ENCODE measurements at regions not wholly inside any gene's neighbourhood (a gene's known extent, or its start where the extent isn't known, plus 50 kb on each side); places are given as distances from the start of the nearest gene placed in this dataset.

DNA sequence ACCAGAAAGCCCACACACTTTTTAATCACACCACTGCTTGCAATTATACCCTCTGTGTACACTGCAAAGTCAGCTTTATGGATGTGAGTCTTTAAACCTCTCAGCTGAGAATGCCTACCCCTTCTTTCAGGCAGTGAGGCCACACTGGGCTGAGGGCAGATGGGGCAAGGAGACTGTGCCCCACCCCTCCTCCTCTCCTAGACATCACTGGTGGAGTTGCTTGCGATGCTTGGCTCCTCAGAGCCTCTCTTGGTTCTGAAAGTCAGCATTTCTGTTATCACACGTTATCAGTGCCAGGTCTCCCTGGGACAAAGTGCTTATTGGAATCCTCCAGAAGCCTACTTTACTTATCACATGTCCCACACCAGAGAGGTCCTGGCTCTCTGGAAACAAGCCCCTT is 128.2 kb downstream of the ZNF621 start:
- 65 to 79% methylated on average over 2 of the region's 2 CpGs for WGBS, 2 donors

GRCh38 chr3:40653878-40654277 is 129.1 kb downstream of the ZNF621 start:
- Histone ChIP-seq H3K27me3 (no peaks in the 10 kb centered on the region), H3K27ac (no peak overlapping the region), H3K4me3 (no peak overlapping the region), H3K9me3 (no peaks in the 10 kb centered on the region), H3K4me1 (no peaks in the 10 kb centered on the region), H3K36me3 (no peaks in the 10 kb centered on the region)
- TF ChIP-seq, protein P1, sequence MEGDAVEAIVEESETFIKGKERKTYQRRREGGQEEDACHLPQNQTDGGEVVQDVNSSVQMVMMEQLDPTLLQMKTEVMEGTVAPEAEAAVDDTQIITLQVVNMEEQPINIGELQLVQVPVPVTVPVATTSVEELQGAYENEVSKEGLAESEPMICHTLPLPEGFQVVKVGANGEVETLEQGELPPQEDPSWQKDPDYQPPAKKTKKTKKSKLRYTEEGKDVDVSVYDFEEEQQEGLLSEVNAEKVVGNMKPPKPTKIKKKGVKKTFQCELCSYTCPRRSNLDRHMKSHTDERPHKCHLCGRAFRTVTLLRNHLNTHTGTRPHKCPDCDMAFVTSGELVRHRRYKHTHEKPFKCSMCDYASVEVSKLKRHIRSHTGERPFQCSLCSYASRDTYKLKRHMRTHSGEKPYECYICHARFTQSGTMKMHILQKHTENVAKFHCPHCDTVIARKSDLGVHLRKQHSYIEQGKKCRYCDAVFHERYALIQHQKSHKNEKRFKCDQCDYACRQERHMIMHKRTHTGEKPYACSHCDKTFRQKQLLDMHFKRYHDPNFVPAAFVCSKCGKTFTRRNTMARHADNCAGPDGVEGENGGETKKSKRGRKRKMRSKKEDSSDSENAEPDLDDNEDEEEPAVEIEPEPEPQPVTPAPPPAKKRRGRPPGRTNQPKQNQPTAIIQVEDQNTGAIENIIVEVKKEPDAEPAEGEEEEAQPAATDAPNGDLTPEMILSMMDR (IDR thresholded peaks at IDR 0.05), result no peak
- no peak for TF ChIP-seq POLR2A (IDR thresholded peaks at IDR 0.05)
- no peak for DNase-seq
- 89 to 100% methylated on average over 3 of the region's 3 CpGs for WGBS, 2 donors
- intact Hi-C loops (cut with DNase I), result no loop called here

More for the DNA sequence above, 128.2 kb downstream of the ZNF621 start:
- Histone ChIP-seq H3K9me3 (no peaks in the 10 kb centered on the region), H3K36me3 (no peaks in the 10 kb centered on the region), H3K27me3 (no peaks in the 10 kb centered on the region), H3K4me1 (no peaks in the 10 kb centered on the region), H3K4me3 (no peak overlapping the region), H3K27ac (no peak overlapping the region)
- TF ChIP-seq, protein P1 (IDR thresholded peaks at IDR 0.05), result no peak
- no peak for TF ChIP-seq POLR2A (IDR thresholded peaks at IDR 0.05)
- DNase-seq, result no peak
- intact Hi-C loops (cut with DNase I), result no loop called here

GRCh38 chr3:40655551-40655950 is 130.8 kb downstream of the ZNF621 start:
- no peak for DNase-seq
- Histone ChIP-seq H3K9me3 (no peaks in the 10 kb centered on the region), H3K27ac (no peak overlapping the region), H3K4me1 (no peaks in the 10 kb centered on the region), H3K36me3 (no peaks in the 10 kb centered on the region), H3K4me3 (no peak overlapping the region), H3K27me3 (no peaks in the 10 kb centered on the region)
- 71 to 92% methylated on average over 4 of the region's 4 CpGs for WGBS, 2 donors
- TF ChIP-seq, protein P1 (IDR thresholded peaks at IDR 0.05), result no peak
- no peak for TF ChIP-seq POLR2A (IDR thresholded peaks at IDR 0.05)
- intact Hi-C loops (cut with DNase I), result no loop called here

DNA sequence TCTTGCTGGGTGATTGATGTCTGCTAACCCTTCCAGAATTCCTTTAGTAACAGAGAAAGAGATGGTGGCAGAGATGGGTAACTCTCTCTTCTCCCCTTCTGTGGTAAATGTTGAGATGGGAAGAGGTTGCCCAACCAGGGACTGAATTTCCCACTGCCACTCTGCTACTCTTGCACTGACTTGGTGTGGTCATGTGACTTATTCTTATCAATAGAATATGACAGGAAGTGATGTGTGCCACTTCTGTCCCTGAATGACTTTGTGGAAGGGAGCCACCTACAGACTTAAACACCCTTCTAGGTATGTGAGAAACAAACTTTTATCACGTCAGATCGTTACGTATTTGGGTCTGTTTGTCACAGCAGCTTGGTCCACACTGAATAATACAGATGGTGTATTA is 132.9 kb downstream of the ZNF621 start:
- intact Hi-C loops (cut with DNase I), result no loop called here
- no peak for DNase-seq
- H3K27ac ChIP-seq, result no peak overlapping the region
- WGBS, 2 donors, result 83 to 100% methylated on average over 3 of the region's 3 CpGs
- H3K9me3 ChIP-seq, result no peaks in the 10 kb centered on the region
- TF ChIP-seq, protein P1 (IDR thresholded peaks at IDR 0.05), result no peak
- TF ChIP-seq POLR2A (IDR thresholded peaks at IDR 0.05), result no peak
- H3K27me3 ChIP-seq, result no peaks in the 10 kb centered on the region
- H3K4me1 ChIP-seq, result no peaks in the 10 kb centered on the region
- H3K36me3 ChIP-seq, result no peaks in the 10 kb centered on the region
- H3K4me3 ChIP-seq, result no peak overlapping the region

GRCh38 chr3:40658305-40658704 is 133.5 kb downstream of the ZNF621 start:
- DNase-seq, result no peak
- 80 to 82% methylated on average over 5 of the region's 5 CpGs for WGBS, 2 donors
- H3K27me3 ChIP-seq, result no peaks in the 10 kb centered on the region
- H3K4me1 ChIP-seq, result no peaks in the 10 kb centered on the region
- no peak for TF ChIP-seq POLR2A (IDR thresholded peaks at IDR 0.05)
- TF ChIP-seq, protein P1 (IDR thresholded peaks at IDR 0.05), result no peak
- no peaks in the 10 kb centered on the region for H3K36me3 ChIP-seq
- H3K27ac ChIP-seq, result no peak overlapping the region
- H3K4me3 ChIP-seq, result no peak overlapping the region
- intact Hi-C loops (cut with DNase I), result no loop called here
- H3K9me3 ChIP-seq, result no peaks in the 10 kb centered on the region

Data from esophagus squamous epithelium (tissue), 5 donors.